GM12892 (cell line): ENCODE measurements at regions not wholly inside any gene's neighbourhood (a gene's known extent, or its start where the extent isn't known, plus 50 kb on each side); places are given as distances from the start of the nearest gene placed in this dataset.

Source experiments
- POLR2A ChIP-seq: IDR thresholded peaks from 2 replicates; pipeline ENCODE4 v1.6.1; 2011; ENCODE audit warnings: low read depth, low read length, control low read depth
- POLR2AphosphoS5 ChIP-seq: IDR thresholded peaks from 2 replicates; pipeline ENCODE4 v1.6.1; 2011; ENCODE audit warnings: low read depth, low read length, control low read depth
- TAF1 ChIP-seq: IDR thresholded peaks from 2 replicates; pipeline ENCODE4 v1.6.1; 2011; ENCODE audit warnings: low read depth, mild to moderate bottlenecking, control low read depth, low read length, borderline replicate concordance

DNA sequence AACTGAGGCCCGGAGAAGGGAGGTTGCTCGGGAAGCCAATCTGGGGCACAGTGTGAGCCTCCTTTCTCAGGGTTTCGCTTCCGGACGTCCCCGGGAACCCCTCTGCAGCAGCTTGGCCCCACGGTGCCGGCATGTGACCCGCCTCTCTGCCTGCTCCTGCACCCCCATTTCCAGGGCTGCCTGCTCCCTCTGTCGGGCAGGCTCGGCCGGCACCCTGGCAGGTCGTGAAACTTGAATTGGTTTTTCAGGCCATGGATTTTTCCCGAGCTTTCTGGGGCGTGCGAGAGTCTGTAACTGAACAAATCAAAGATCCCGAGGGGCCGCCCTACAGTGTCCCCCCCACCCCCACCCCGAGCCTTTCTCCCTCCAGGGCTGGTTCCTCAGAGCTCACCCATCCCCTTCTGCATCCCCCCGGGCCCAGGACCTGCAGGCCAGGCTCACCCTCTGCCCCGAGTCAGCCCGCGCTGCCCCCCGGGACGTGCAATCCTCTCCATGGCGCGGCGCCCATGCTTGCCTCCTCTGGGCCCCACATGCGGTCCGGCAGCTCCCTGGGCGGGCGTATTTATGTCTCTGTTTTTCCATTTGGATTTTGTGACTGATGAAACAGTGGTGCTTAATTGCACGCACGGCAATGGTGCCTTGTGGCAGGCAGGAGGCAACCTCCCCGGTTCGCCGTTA lies 58.1 kb downstream of the UNCX start:
- TF ChIP-seq POLR2AphosphoS5 (no peak), POLR2A (no peak), TAF1 (no peak)
